ENCODE measurements at regions not wholly inside any gene's neighbourhood (a gene's known extent, or its start where the extent isn't known, plus 50 kb on each side); places are given as distances from the start of the nearest gene placed in this dataset.

- no peak for TF ChIP-seq EZH2 (IDR thresholded peaks at IDR 0.05)
- TF ChIP-seq POLR2AphosphoS5 (IDR thresholded peaks at IDR 0.05; ENCODE audit: borderline replicate concordance, low read depth, low read length): no peak
Observed at GRCh38 chr2:234672498-234673150, 175.7 kb upstream of the ARL4C start.
